Rectal smooth muscle tissue (tissue), 1 donor: ENCODE measurements at regions not wholly inside any gene's neighbourhood (a gene's known extent, or its start where the extent isn't known, plus 50 kb on each side); places are given as distances from the start of the nearest gene placed in this dataset.

Experiments used
- H3K27ac ChIP-seq: one replicate; pipeline ENCODE4 v1.7.0; 2013; ENCODE audit warnings: low read depth, low read length, inconsistent platforms
- H3K27me3 ChIP-seq: one replicate; pipeline ENCODE4 v1.7.0; 2013; ENCODE audit warnings: low read length; ENCODE audit not compliant: control insufficient read depth, insufficient read depth
- H3K36me3 ChIP-seq: one replicate; pipeline ENCODE4 v1.7.0; 2013; ENCODE audit warnings: low read length; ENCODE audit not compliant: control insufficient read depth, insufficient read depth
- H3K4me1 ChIP-seq: one replicate; pipeline ENCODE4 v1.7.0; 2013; ENCODE audit warnings: low read length; ENCODE audit not compliant: control insufficient read depth, insufficient read depth
- H3K4me3 ChIP-seq: one replicate; pipeline ENCODE4 v1.7.0; 2013; ENCODE audit warnings: low read length
- H3K9ac ChIP-seq: one replicate; pipeline ENCODE4 v1.7.0; 2013; ENCODE audit warnings: low read length

- no peaks in the 10 kb centered on the region for H3K36me3 ChIP-seq
- H3K9ac ChIP-seq = no peak overlapping the region
- H3K27ac ChIP-seq = no peak overlapping the region
- H3K4me1 ChIP-seq = no peaks in the 10 kb centered on the region
- no peaks in the 10 kb centered on the region for H3K27me3 ChIP-seq
- H3K4me3 ChIP-seq = no peak overlapping the region
Observed at GRCh38 chr3:72142028-72142427, 357.1 kb upstream of the PROK2 start.

GRCh38 chr3:72141264-72141663, 356.3 kb upstream of the PROK2 start:
- Histone ChIP-seq H3K36me3 (no peaks in the 10 kb centered on the region), H3K27me3 (no peaks in the 10 kb centered on the region), H3K27ac (no peak overlapping the region), H3K4me3 (no peak overlapping the region), H3K9ac (no peak overlapping the region), H3K4me1 (no peaks in the 10 kb centered on the region)

- Histone ChIP-seq H3K9ac (no peak overlapping the region), H3K4me3 (no peak overlapping the region), H3K36me3 (no peaks in the 10 kb centered on the region), H3K4me1 (no peaks in the 10 kb centered on the region), H3K27me3 (no peaks in the 10 kb centered on the region), H3K27ac (no peak overlapping the region)
Observed at GRCh38 chr3:72139316-72139715, 354.4 kb upstream of the PROK2 start.

GRCh38 chr3:72137865-72138861, 353.2 kb upstream of the PROK2 start:
- Histone ChIP-seq H3K27ac (no peak overlapping the region), H3K27me3 (no peaks in the 10 kb centered on the region), H3K9ac (no peak overlapping the region)

GRCh38 chr3:72135636-72136035, 350.7 kb upstream of the PROK2 start:
- no peaks in the 10 kb centered on the region for H3K27me3 ChIP-seq
- H3K27ac ChIP-seq = no peak overlapping the region
- no peak overlapping the region for H3K9ac ChIP-seq
- no peaks in the 10 kb centered on the region for H3K36me3 ChIP-seq
- H3K4me1 ChIP-seq = no peaks in the 10 kb centered on the region
- H3K4me3 ChIP-seq = no peak overlapping the region

More at GRCh38 chr3:72137865-72138861, 353.2 kb upstream of the PROK2 start:
- H3K4me3 ChIP-seq = no peak overlapping the region
- no peaks in the 10 kb centered on the region for H3K4me1 ChIP-seq
- H3K36me3 ChIP-seq = no peaks in the 10 kb centered on the region

GRCh38 chr3:72134989-72135451, 350.1 kb upstream of the PROK2 start:
- H3K4me1 ChIP-seq = no peaks in the 10 kb centered on the region
- no peak overlapping the region for H3K27ac ChIP-seq
- no peak overlapping the region for H3K4me3 ChIP-seq
- H3K36me3 ChIP-seq = no peaks in the 10 kb centered on the region
- H3K27me3 ChIP-seq = no peaks in the 10 kb centered on the region
- no peak overlapping the region for H3K9ac ChIP-seq

GRCh38 chr3:72133329-72134011, 348.5 kb upstream of the PROK2 start:
- no peak overlapping the region for H3K27ac ChIP-seq
- H3K36me3 ChIP-seq = no peaks in the 10 kb centered on the region
- H3K4me3 ChIP-seq = no peak overlapping the region
- H3K4me1 ChIP-seq = peaks cover 7% of the 10 kb centered on the region
- no peaks in the 10 kb centered on the region for H3K27me3 ChIP-seq
- H3K9ac ChIP-seq = no peak overlapping the region

GRCh38 chr3:72131899-72132298, 347.0 kb upstream of the PROK2 start:
- Histone ChIP-seq H3K4me1 (peaks cover 7% of the 10 kb centered on the region), H3K27ac (no peak overlapping the region), H3K27me3 (no peaks in the 10 kb centered on the region), H3K9ac (no peak overlapping the region), H3K36me3 (no peaks in the 10 kb centered on the region), H3K4me3 (no peak overlapping the region)

GRCh38 chr3:72130565-72130964, 345.6 kb upstream of the PROK2 start:
- H3K4me1 ChIP-seq = peaks cover 7% of the 10 kb centered on the region

GRCh38 chr3:72129501-72130094, 344.6 kb upstream of the PROK2 start:
- no peak overlapping the region for H3K4me3 ChIP-seq
- no peak overlapping the region for H3K27ac ChIP-seq
- H3K36me3 ChIP-seq = no peaks in the 10 kb centered on the region
- peaks cover 7% of the 10 kb centered on the region for H3K4me1 ChIP-seq
- no peaks in the 10 kb centered on the region for H3K27me3 ChIP-seq
- no peak overlapping the region for H3K9ac ChIP-seq

More at GRCh38 chr3:72130565-72130964, 345.6 kb upstream of the PROK2 start:
- no peak overlapping the region for H3K27ac ChIP-seq
- H3K4me3 ChIP-seq = no peak overlapping the region
- no peaks in the 10 kb centered on the region for H3K27me3 ChIP-seq
- H3K9ac ChIP-seq = no peak overlapping the region
- no peaks in the 10 kb centered on the region for H3K36me3 ChIP-seq

- Histone ChIP-seq H3K4me1 (peaks cover 7% of the 10 kb centered on the region), H3K27ac (peak overlapping the region; percentile 17)
Observed at GRCh38 chr3:72128921-72129320, 344.0 kb upstream of the PROK2 start.

GRCh38 chr3:72127844-72128243, 342.9 kb upstream of the PROK2 start:
- no peaks in the 10 kb centered on the region for H3K27me3 ChIP-seq
- peaks cover 7% of the 10 kb centered on the region for H3K4me1 ChIP-seq
- H3K4me3 ChIP-seq = no peak overlapping the region
- no peaks in the 10 kb centered on the region for H3K36me3 ChIP-seq
- no peak overlapping the region for H3K9ac ChIP-seq
- H3K27ac ChIP-seq = no peak overlapping the region

More at GRCh38 chr3:72128921-72129320, 344.0 kb upstream of the PROK2 start:
- H3K27me3 ChIP-seq = no peaks in the 10 kb centered on the region
- H3K36me3 ChIP-seq = no peaks in the 10 kb centered on the region
- H3K9ac ChIP-seq = no peak overlapping the region
- H3K4me3 ChIP-seq = no peak overlapping the region
